Upper lobe of left lung (tissue), 4 donors: ENCODE measurements at regions not wholly inside any gene's neighbourhood (a gene's known extent, or its start where the extent isn't known, plus 50 kb on each side); places are given as distances from the start of the nearest gene placed in this dataset.
"Not testable (repeated sequence)": the region's sequence is repeated elsewhere in the genome, so short reads cannot be mapped to it uniquely, and the experiment has no call there.

Source experiments
- POLR2AphosphoS5 ChIP-seq, 2 donors: sonication (generic); formaldehyde crosslinking; IDR thresholded peaks; one replicate each; pipeline ENCODE4 v1.5.1; 2017; ENCODE audit warnings: antibody characterized with exemption in 2 of 2
- TF ChIP-seq, protein P1 (sequence below), 6 experiments: fragments of 450-650 bp in 4 of 6; fragments of 200-600 bp in 2 of 6; sonication (generic) in 2 of 6; IDR thresholded peaks; one replicate each; pipeline ENCODE4 v1.5.1; 2016 to 2019; ENCODE audit warnings: antibody characterized with exemption in 6 of 6

DNA sequence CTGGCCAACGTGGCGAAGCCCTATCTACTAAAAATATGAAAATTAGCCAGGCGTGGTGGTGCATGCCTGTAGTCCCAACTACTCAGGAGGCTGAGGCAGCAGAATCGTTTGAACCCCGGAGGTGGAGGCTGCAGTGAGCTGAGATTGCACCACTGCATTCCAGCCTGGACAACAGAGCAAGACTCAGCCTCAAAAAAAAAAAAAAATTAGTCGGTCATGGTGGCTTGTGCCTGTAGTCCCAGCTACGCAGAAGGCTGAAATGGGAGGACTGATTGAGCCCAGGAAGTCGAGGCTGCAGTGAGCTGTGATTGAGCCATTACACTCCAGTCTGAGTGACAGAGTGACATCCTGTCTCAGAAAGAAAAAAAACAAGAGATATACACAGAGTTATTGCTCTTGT lies 61.3 kb upstream of the TMEM254 start:
- TF ChIP-seq, protein P1, sequence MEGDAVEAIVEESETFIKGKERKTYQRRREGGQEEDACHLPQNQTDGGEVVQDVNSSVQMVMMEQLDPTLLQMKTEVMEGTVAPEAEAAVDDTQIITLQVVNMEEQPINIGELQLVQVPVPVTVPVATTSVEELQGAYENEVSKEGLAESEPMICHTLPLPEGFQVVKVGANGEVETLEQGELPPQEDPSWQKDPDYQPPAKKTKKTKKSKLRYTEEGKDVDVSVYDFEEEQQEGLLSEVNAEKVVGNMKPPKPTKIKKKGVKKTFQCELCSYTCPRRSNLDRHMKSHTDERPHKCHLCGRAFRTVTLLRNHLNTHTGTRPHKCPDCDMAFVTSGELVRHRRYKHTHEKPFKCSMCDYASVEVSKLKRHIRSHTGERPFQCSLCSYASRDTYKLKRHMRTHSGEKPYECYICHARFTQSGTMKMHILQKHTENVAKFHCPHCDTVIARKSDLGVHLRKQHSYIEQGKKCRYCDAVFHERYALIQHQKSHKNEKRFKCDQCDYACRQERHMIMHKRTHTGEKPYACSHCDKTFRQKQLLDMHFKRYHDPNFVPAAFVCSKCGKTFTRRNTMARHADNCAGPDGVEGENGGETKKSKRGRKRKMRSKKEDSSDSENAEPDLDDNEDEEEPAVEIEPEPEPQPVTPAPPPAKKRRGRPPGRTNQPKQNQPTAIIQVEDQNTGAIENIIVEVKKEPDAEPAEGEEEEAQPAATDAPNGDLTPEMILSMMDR (IDR thresholded peaks at IDR 0.05), result not testable (repeated sequence)
- not testable (repeated sequence) for TF ChIP-seq POLR2AphosphoS5 (IDR thresholded peaks at IDR 0.05)
